ENCODE measurements at regions not wholly inside any gene's neighbourhood (a gene's known extent, or its start where the extent isn't known, plus 50 kb on each side); places are given as distances from the start of the nearest gene placed in this dataset.
"Not testable (repeated sequence)": the region's sequence is repeated elsewhere in the genome, so short reads cannot be mapped to it uniquely, and the experiment has no call there.

- no peak for DNase-seq
Observed at GRCh38 chr6:26267083-26267589, 97.9 kb upstream of the BTN3A2 start.

GRCh38 chr6:26268659-26269402 lies 96.2 kb upstream of the BTN3A2 start:
- peak in 1 of 2 donors; percentile 26 for DNase-seq

GRCh38 chr6:26269531-26270485 lies 95.2 kb upstream of the BTN3A2 start:
- DNase-seq: peak in 1 of 2 donors; percentile 17

GRCh38 chr6:26270486-26270861 lies 94.5 kb upstream of the BTN3A2 start:
- DNase-seq: peak in 1 of 2 donors; percentile 34

GRCh38 chr6:26270903-26271667 lies 93.9 kb upstream of the BTN3A2 start:
- DNase-seq: peak; percentile 66 to 71

- no peak for DNase-seq
Observed at GRCh38 chr6:26271668-26272024, 93.4 kb upstream of the BTN3A2 start.

GRCh38 chr6:26272171-26272637 lies 92.8 kb upstream of the BTN3A2 start:
- DNase-seq: peak; percentile 32

- no peak for DNase-seq
Observed at GRCh38 chr6:26273673-26274588, 91.1 kb upstream of the BTN3A2 start.

- no peak for DNase-seq
Observed at GRCh38 chr6:26275663-26276062, 89.3 kb upstream of the BTN3A2 start.

- no peak for DNase-seq
Observed at GRCh38 chr6:26276841-26277648, 88.0 kb upstream of the BTN3A2 start.

- DNase-seq: no peak
Observed at GRCh38 chr6:26278536-26278935, 86.5 kb upstream of the BTN3A2 start.

GRCh38 chr6:26279371-26279770 lies 85.6 kb upstream of the BTN3A2 start:
- DNase-seq: not testable (repeated sequence)

- no peak for DNase-seq
Observed at GRCh38 chr6:26280407-26280806, 84.6 kb upstream of the BTN3A2 start.

GRCh38 chr6:26284537-26285142 lies 80.4 kb upstream of the BTN3A2 start:
- DNase-seq: peak in 1 of 2 donors; percentile 53

- DNase-seq: peak; percentile 96 to 97
Observed at GRCh38 chr6:26285143-26286134, 79.6 kb upstream of the BTN3A2 start.

GRCh38 chr6:26286168-26286877 lies 78.7 kb upstream of the BTN3A2 start:
- peak; percentile 76 to 80 for DNase-seq

- no peak for DNase-seq
Observed at GRCh38 chr6:26288155-26288554, 76.8 kb upstream of the BTN3A2 start.

- no peak for DNase-seq
Observed at GRCh38 chr6:26290941-26291340, 74.1 kb upstream of the BTN3A2 start.

All from stimulated activated CD4-positive, alpha-beta T cell treated with anti-CD3 and anti-CD28 coated beads, Interleukin-2, amount 100 ng/mL, for 48 hours (primary cell).